Body of pancreas (tissue), 4 donors: ENCODE measurements at regions not wholly inside any gene's neighbourhood (a gene's known extent, or its start where the extent isn't known, plus 50 kb on each side); places are given as distances from the start of the nearest gene placed in this dataset.

Source experiments
- CTCF ChIP-seq, 7 experiments: fragments of 450-650 bp in 4 of 7; fragments of 200-600 bp in 3 of 7; sonication (generic) in 3 of 7; IDR thresholded peaks; one replicate each; pipeline ENCODE4 v1.5.1; 2016 to 2019; ENCODE audit warnings: antibody characterized with exemption in 7 of 7
- POLR2A ChIP-seq, 3 donors: fragments of 450-650 bp; IDR thresholded peaks; one replicate each; pipeline ENCODE4 v1.6.1; 2016; ENCODE audit warnings: antibody characterized with exemption in 3 of 3, mild to moderate bottlenecking in 2 of 3

- no peak for TF ChIP-seq CTCF (IDR thresholded peaks at IDR 0.05)
- no peak for TF ChIP-seq POLR2A (IDR thresholded peaks at IDR 0.05)
These were observed 209.5 kb upstream of the SMLR1 start for GRCh38 chr6:130617658-130618057.
